Left lung (tissue), 4 donors: ENCODE measurements at regions not wholly inside any gene's neighbourhood (a gene's known extent, or its start where the extent isn't known, plus 50 kb on each side); places are given as distances from the start of the nearest gene placed in this dataset.

Experiments used
- ATAC-seq: fragments of 200-7000 bp; cut with Tn5 transposase; one replicate; pipeline ENCODE4 v1.9.1; 2020; ENCODE audit warnings: moderate library complexity
- DNase-seq, 4 donors: peaks; one replicate each; pipeline ENCODE4 v3.0.0-alpha.2; 2013 to 2020
- H3K27ac ChIP-seq, 2 donors: fragments of 200-600 bp; sonication (generic) in 1 of 2; one replicate each; pipeline versions ENCODE4 v1.5.0 to v1.8.0; 2020 to 2021
- H3K27me3 ChIP-seq, 2 donors: fragments of 200-600 bp; sonication (generic) in 1 of 2; one replicate each; pipeline versions ENCODE4 v1.5.0 to v1.8.0; 2020 to 2021
- H3K36me3 ChIP-seq, 2 donors: fragments of 200-600 bp; sonication (generic) in 1 of 2; one replicate each; pipeline versions ENCODE4 v1.5.0 to v1.8.0; 2020 to 2021
- H3K4me1 ChIP-seq, 2 donors: fragments of 200-600 bp; one replicate each; pipeline ENCODE4 v1.8.0; 2021
- H3K4me3 ChIP-seq, 2 donors: fragments of 200-600 bp; sonication (generic) in 1 of 2; one replicate each; pipeline versions ENCODE4 v1.5.0 to v1.8.0; 2020 to 2021; ENCODE audit warnings: mild to moderate bottlenecking in 1 of 2
- H3K9me3 ChIP-seq, 2 donors: fragments of 200-600 bp; sonication (generic) in 1 of 2; one replicate each; pipeline versions ENCODE4 v1.5.0 to v1.8.0; 2020 to 2021
- CTCF ChIP-seq, 2 donors: fragments of 200-600 bp; sonication (generic) in 1 of 2; IDR thresholded peaks; one replicate each; pipeline versions ENCODE4 v1.5.0 to v1.8.0; 2021; ENCODE audit warnings: antibody characterized with exemption in 2 of 2
- intact Hi-C, 2 donors: fragments of 100-400 bp; cut with DNase I; formaldehyde crosslinking; loops; one replicate each; pipeline versions ENCODE4 v1.11.2 to v1.14.2; 2022
- donor health status: DM: no; HTN: yes; CAD: no.
- donor health status: DM: no; HTN: no; CAD: no.

- Histone ChIP-seq H3K36me3 (no peaks in the 10 kb centered on the region), H3K4me3 (no peak overlapping the region), H3K9me3 (peaks cover 0 to 4% of the 10 kb centered on the region in 2 donors), H3K27ac (no peak overlapping the region), H3K4me1 (no peaks in the 10 kb centered on the region), H3K27me3 (no peaks in the 10 kb centered on the region)
- TF ChIP-seq CTCF (IDR thresholded peaks at IDR 0.05): no peak
- ATAC-seq (no peak), DNase-seq (no peak)
- intact Hi-C loops: no loop called here
Measured at GRCh38 chr4:46594661-46595060, 204.7 kb upstream of the GABRA2 start.

- H3K27ac ChIP-seq: no peak overlapping the region
- no peak for ATAC-seq
- H3K4me3 ChIP-seq: no peak overlapping the region
- H3K27me3 ChIP-seq: no peaks in the 10 kb centered on the region
- no peak for TF ChIP-seq CTCF (IDR thresholded peaks at IDR 0.05)
- no peak for DNase-seq
- H3K4me1 ChIP-seq: no peaks in the 10 kb centered on the region
- H3K9me3 ChIP-seq: no peaks in the 10 kb centered on the region
- no peaks in the 10 kb centered on the region for H3K36me3 ChIP-seq
- intact Hi-C loops: no loop called here
Measured at GRCh38 chr4:46586566-46586965, 196.6 kb upstream of the GABRA2 start.

GRCh38 chr4:46581677-46582076 is 191.7 kb upstream of the GABRA2 start:
- H3K36me3 ChIP-seq: no peaks in the 10 kb centered on the region
- DNase-seq (no peak), ATAC-seq (no peak)
- H3K4me3 ChIP-seq: no peak overlapping the region
- H3K4me1 ChIP-seq: no peaks in the 10 kb centered on the region
- intact Hi-C loops: no loop called here
- TF ChIP-seq CTCF (IDR thresholded peaks at IDR 0.05): no peak
- H3K9me3 ChIP-seq: no peaks in the 10 kb centered on the region
- H3K27ac ChIP-seq: no peak overlapping the region
- H3K27me3 ChIP-seq: no peaks in the 10 kb centered on the region

GRCh38 chr4:46554760-46555465 is 165.0 kb upstream of the GABRA2 start:
- ATAC-seq: no peak
- H3K36me3 ChIP-seq: no peaks in the 10 kb centered on the region
- no peaks in the 10 kb centered on the region for H3K9me3 ChIP-seq
- no peak overlapping the region for H3K27ac ChIP-seq
- no peak for TF ChIP-seq CTCF (IDR thresholded peaks at IDR 0.05)
- H3K4me1 ChIP-seq: no peaks in the 10 kb centered on the region
- intact Hi-C loops: no loop called here
- no peak overlapping the region for H3K4me3 ChIP-seq
- DNase-seq: no peak
- H3K27me3 ChIP-seq: no peaks in the 10 kb centered on the region

- DNase-seq (no peak), ATAC-seq (no peak)
- no peak for TF ChIP-seq CTCF (IDR thresholded peaks at IDR 0.05)
- Histone ChIP-seq H3K4me3 (no peak overlapping the region), H3K27me3 (no peaks in the 10 kb centered on the region), H3K9me3 (no peaks in the 10 kb centered on the region), H3K36me3 (no peaks in the 10 kb centered on the region), H3K4me1 (no peaks in the 10 kb centered on the region), H3K27ac (no peak overlapping the region)
- intact Hi-C loops: no loop called here
Measured at GRCh38 chr4:46550471-46550870, 160.5 kb upstream of the GABRA2 start.
